IPS DF 6.9 (cell line): ENCODE measurements at regions not wholly inside any gene's neighbourhood (a gene's known extent, or its start where the extent isn't known, plus 50 kb on each side); places are given as distances from the start of the nearest gene placed in this dataset.

Experiments used
- DNase-seq: peaks from one replicate; pipeline ENCODE4 v3.0.0-alpha.2; 2013; ENCODE audit warnings: low read depth, low spot score
- H3K27ac ChIP-seq: one replicate; pipeline ENCODE4 v1.5.1; 2013; ENCODE audit warnings: low read length, control low read depth
- H3K27me3 ChIP-seq: 2 replicates; pipeline ENCODE4 v1.6.1; 2013; ENCODE audit warnings: mild to moderate bottlenecking, low read length; ENCODE audit not compliant: control insufficient read depth, insufficient read depth
- H3K36me3 ChIP-seq: 2 replicates; pipeline ENCODE4 v1.6.1; 2013; ENCODE audit warnings: low read length; ENCODE audit not compliant: control insufficient read depth, insufficient read depth
- H3K4me1 ChIP-seq: 2 replicates; pipeline ENCODE4 v1.6.1; 2013; ENCODE audit warnings: low read length; ENCODE audit not compliant: control insufficient read depth, insufficient read depth
- H3K4me3 ChIP-seq: 2 replicates; pipeline ENCODE4 v1.5.1; 2013; ENCODE audit warnings: mild to moderate bottlenecking, low read length
- H3K9me3 ChIP-seq: 2 replicates; pipeline ENCODE4 v1.6.1; 2013; ENCODE audit warnings: low read length, inconsistent platforms; ENCODE audit not compliant: control insufficient read depth, insufficient read depth
- WGBS: extraction: QIAGEN DNeasy Blood & Tissue Kit; methylation state at CpG from one replicate; pipeline ENCODE4 v1.1.7; 2013; ENCODE audit warnings: mixed read lengths, missing lambda C conversion rate; ENCODE audit not compliant: insufficient read length, insufficient coverage; 5-methylcytosine and 5-hydroxymethylcytosine counted together

- no CpG with 5 or more reads among the region's 3 CpGs for WGBS
- Histone ChIP-seq H3K27ac (no peak overlapping the region), H3K27me3 (no peaks in the 10 kb centered on the region), H3K36me3 (no peaks in the 10 kb centered on the region), H3K9me3 (no peaks in the 10 kb centered on the region), H3K4me1 (no peaks in the 10 kb centered on the region), H3K4me3 (no peak overlapping the region)
- DNase-seq, result no peak
Observed at GRCh38 chr6:71395731-71396409, 107.3 kb downstream of the OGFRL1 start.

DNA sequence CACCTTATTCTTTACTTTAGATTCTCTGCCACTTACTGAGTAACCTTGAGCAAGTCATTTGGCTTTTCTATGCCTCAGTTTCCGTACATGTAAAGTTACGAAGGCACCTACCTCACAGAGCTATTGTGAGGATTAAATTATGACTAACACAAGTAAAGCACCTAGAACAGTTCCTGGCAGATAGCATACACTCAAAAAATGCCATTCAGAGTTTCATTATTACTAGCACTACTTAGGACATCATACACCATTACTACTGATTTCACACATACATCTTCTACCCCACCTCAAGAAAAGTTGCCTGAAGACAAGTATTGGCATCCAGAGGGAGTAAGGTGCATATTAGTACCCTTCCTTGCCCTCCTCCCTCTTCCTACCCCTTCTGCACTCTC is 107.8 kb downstream of the OGFRL1 start:
- no peaks in the 10 kb centered on the region for H3K27me3 ChIP-seq
- H3K27ac ChIP-seq, result no peak overlapping the region
- DNase-seq, result no peak
- no peaks in the 10 kb centered on the region for H3K9me3 ChIP-seq
- no peaks in the 10 kb centered on the region for H3K36me3 ChIP-seq
- no peak overlapping the region for H3K4me3 ChIP-seq
- H3K4me1 ChIP-seq, result no peaks in the 10 kb centered on the region
- no CpG with 5 or more reads among the region's 2 CpGs for WGBS

- H3K27me3 ChIP-seq, result no peaks in the 10 kb centered on the region
- no peak overlapping the region for H3K27ac ChIP-seq
- no peaks in the 10 kb centered on the region; the same call in 1 of the 2 replicates for H3K4me1 ChIP-seq
- H3K36me3 ChIP-seq, result no peaks in the 10 kb centered on the region
- no peak overlapping the region for H3K4me3 ChIP-seq
- no CpG with 5 or more reads among the region's 2 CpGs for WGBS
- no peak for DNase-seq
- H3K9me3 ChIP-seq, result no peaks in the 10 kb centered on the region
Observed at GRCh38 chr6:71399279-71399678, 110.7 kb downstream of the OGFRL1 start.

DNA sequence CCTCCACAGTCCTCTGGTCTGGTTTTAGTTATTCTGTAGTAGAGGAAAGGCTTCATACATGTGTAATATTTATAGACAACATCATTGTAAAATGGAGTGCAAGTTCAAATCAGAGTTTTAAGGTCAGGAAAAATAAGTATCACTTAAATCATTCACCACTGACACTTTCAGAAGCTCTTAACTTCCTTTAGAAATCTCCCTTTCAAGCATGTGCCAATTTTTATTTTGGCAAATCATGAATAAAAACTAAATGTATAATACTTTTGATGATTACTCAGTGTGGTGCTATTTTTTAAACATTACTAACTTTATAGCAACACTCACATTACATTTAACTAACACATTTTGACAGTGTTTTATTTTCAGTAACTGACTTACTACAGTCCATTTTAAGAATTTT is 112.2 kb downstream of the OGFRL1 start:
- DNase-seq, result no peak
- Histone ChIP-seq H3K4me3 (no peak overlapping the region), H3K27ac (no peak overlapping the region), H3K9me3 (no peaks in the 10 kb centered on the region), H3K27me3 (no peaks in the 10 kb centered on the region), H3K4me1 (no peaks in the 10 kb centered on the region; the same call in 1 of the 2 replicates), H3K36me3 (no peaks in the 10 kb centered on the region)

GRCh38 chr6:71402096-71402495 is 113.5 kb downstream of the OGFRL1 start:
- no peaks in the 10 kb centered on the region for H3K36me3 ChIP-seq
- WGBS, result no CpG with 5 or more reads among the region's 3 CpGs
- H3K4me1 ChIP-seq, result no peaks in the 10 kb centered on the region; the same call in 1 of the 2 replicates
- no peak for DNase-seq
- H3K4me3 ChIP-seq, result no peak overlapping the region
- no peak overlapping the region for H3K27ac ChIP-seq
- no peaks in the 10 kb centered on the region for H3K9me3 ChIP-seq
- H3K27me3 ChIP-seq, result no peaks in the 10 kb centered on the region

DNA sequence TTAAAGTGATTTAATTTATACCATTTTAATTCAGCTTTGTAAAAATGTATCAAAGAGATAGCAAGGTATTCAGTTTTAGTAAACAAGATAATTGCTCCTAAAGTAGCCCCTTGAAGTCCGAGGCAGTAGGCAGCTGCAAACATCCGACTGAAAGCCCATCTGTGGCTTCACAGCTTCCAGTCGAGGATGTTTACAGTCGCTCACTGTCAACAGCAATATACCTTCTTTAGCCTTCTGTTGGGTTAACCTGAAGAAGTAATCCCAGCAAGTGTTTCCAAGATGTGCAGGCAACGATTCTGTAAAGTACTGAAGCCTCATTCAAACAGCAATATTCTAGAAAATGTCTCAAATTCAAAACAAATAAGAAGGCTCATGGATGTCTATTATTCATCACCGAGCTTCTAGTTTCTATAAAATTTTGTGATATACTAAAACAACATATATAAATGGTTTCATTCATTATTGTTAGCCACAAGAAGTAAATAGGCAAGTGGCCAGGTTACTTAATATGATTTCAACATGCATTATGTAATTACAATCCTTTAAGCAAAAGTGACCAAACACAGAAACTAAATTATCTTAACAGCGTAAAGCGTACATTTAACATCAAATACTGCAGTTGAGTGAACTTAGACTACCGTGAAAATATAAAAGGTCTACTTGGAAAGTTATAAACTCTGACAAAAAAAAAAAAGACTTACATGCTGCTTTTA is 115.0 kb downstream of the OGFRL1 start:
- no peak overlapping the region for H3K4me3 ChIP-seq
- no peak for DNase-seq

GRCh38 chr6:71404145-71404966 is 115.7 kb downstream of the OGFRL1 start:
- Histone ChIP-seq H3K27ac (no peak overlapping the region), H3K9me3 (no peaks in the 10 kb centered on the region), H3K4me1 (peaks cover 3% of the 10 kb centered on the region; the same call in 1 of the 2 replicates), H3K4me3 (no peak overlapping the region), H3K27me3 (no peaks in the 10 kb centered on the region), H3K36me3 (no peaks in the 10 kb centered on the region)
- no CpG with 5 or more reads among the region's 4 CpGs for WGBS
- no peak for DNase-seq

More for the DNA sequence above, 115.0 kb downstream of the OGFRL1 start:
- H3K36me3 ChIP-seq, result no peaks in the 10 kb centered on the region
- H3K27me3 ChIP-seq, result no peaks in the 10 kb centered on the region
- no CpG with 5 or more reads among the region's 9 CpGs for WGBS
- H3K4me1 ChIP-seq, result peaks cover 3% of the 10 kb centered on the region; the same call in 1 of the 2 replicates
- H3K27ac ChIP-seq, result no peak overlapping the region
- H3K9me3 ChIP-seq, result no peaks in the 10 kb centered on the region

DNA sequence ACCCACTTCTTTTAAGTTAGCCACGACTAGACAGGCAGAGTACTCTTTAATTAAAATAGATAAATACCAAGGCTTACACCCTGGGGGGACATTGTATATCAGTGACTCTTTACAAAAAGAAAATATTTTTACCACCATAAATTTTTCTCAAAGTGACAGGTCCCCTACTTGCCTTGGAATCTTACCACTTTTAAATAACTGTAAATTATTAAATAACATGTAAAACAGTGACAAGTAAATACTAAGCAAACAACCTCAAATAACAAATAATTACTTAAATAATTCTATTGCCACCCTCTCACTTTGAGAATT is 116.3 kb downstream of the OGFRL1 start:
- H3K9me3 ChIP-seq, result no peaks in the 10 kb centered on the region
- no peak for DNase-seq
- H3K4me1 ChIP-seq, result peaks cover 3% of the 10 kb centered on the region; the same call in 1 of the 2 replicates
- no peaks in the 10 kb centered on the region for H3K27me3 ChIP-seq
- H3K4me3 ChIP-seq, result no peak overlapping the region
- no peak overlapping the region for H3K27ac ChIP-seq
- no peaks in the 10 kb centered on the region for H3K36me3 ChIP-seq
- WGBS, result no CpG with 5 or more reads among the region's 1 CpG

GRCh38 chr6:71405416-71405815 is 116.8 kb downstream of the OGFRL1 start:
- Histone ChIP-seq H3K4me3 (no peak overlapping the region), H3K36me3 (no peaks in the 10 kb centered on the region), H3K27ac (no peak overlapping the region), H3K27me3 (no peaks in the 10 kb centered on the region), H3K4me1 (peaks cover 3% of the 10 kb centered on the region; the same call in 1 of the 2 replicates), H3K9me3 (no peaks in the 10 kb centered on the region)
- no peak for DNase-seq
- no CpG with 5 or more reads among the region's 1 CpG for WGBS
